CD4-positive, alpha-beta T cell treated with Interleukin-17A for 1 hour (primary cell): ENCODE measurements at regions not wholly inside any gene's neighbourhood (a gene's known extent, or its start where the extent isn't known, plus 50 kb on each side); places are given as distances from the start of the nearest gene placed in this dataset.

Source experiments
- DNase-seq: peaks from one replicate; pipeline ENCODE4 v3.0.0-alpha.2; 2020

DNA sequence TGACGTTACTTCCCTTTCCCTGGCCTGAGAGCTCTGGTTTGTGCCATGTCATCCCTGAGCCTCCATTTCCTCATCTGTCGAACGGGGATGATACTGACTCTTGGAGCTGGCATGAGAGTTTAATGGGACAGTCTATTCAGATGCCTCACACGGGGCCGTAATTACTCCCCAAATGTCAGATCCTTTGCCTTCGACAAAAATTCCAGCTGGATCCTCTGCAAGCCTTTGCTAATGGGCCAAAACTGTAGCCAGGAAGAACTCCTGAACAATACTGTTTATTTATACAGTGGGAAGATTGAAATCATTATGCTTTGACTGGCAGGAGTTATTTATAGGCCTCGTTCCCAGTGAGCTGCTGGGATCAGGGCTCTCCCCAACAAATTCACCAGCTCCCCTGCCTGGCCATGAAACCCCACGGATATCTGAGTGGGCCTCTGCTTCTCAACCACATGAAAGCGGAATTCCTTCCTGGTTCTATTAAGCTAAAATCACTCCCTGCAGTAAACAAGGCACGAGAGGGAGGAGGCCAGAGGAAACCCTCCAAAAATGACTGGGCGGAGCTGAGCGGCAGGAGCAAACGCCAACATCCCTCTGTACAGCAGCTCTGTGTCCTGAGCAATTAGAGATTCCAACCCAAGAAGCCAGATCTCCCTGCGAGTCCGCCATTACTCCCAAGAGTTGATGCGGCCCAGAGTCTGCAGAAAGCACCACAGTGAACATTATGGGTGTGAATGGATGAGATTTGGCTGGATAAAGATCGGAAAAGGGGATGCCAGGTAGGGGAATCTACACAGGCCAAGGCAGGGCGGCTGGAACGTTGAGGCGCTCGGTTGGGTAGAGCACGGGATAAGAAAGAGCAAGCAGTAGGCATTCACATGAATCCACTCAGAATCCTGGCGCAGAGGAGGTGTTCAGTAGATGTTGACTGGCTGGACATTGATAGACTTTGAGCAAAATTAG is 326.1 kb downstream of the BCL11B start:
- DNase-seq, result no peak

DNA sequence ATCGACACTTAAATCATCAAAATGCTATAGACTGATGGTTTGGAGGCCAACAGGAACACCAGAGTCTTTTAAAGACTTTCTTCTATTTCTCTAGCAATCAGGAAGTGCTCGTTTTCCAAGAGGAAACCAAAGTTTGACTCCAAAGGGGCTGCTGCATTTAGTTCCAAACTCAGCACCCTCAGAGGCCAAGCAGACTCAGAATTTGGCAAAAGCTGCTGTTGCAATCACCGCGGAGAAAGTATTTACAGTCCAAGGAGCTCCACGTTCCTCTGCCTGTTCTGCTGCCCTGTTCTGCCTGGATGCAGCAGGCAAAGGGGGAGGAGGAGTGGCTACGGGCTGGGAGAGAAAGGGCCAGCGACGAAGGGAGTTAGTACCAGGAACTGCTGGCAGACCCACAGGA is 325.1 kb downstream of the BCL11B start:
- no peak for DNase-seq

DNA sequence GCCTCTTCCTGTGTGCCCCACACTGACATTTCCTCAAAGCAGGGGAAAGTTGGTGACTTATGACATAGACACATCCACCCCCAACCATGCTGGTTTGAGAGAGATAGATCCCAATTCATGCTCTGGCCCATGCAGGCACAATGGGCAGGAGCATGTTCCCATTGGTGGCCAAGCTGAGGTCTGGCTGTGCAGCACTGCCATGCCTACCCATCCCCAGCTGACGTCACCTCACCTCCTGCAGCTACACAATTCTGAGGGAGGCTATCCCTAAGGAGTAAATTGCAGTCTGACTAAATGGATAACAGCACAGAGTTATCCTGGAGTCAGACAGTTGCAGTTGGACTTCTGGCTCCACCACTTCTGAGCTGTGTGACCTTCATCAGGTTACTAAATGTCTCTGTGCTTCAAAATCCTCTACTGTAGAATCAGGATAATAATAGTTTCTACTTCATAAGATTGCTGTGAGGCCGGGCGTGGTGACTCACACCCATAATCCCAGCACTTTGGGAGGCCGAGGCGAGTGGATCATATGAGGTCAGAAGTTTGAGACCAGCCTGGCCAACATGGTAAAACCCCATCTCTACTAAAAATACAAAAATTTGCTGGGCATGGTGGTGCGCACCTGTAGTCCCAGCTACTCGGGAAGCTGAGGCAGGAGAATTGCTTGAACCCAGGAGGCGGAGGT is 323.9 kb downstream of the BCL11B start:
- no peak for DNase-seq

DNA sequence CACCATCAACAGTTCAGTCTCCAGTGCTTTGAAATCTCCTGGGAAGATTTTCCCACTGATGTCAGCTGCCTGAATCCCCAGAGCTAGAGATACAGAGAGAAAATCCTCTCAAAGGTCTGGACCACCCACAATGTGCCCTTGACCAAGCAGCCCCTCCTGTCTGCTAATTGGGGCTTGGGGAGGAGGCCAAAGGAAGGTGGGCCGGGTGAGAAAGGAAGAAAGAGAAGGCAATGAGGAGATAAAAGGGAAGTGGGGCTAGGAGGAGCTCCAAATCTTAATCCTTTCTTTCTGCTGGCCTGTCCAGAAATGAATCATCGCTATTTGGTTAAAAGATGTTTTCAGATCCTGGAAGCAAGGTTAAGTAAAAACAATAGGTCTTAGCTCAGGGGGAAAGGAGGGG is 322.9 kb downstream of the BCL11B start:
- no peak for DNase-seq

DNA sequence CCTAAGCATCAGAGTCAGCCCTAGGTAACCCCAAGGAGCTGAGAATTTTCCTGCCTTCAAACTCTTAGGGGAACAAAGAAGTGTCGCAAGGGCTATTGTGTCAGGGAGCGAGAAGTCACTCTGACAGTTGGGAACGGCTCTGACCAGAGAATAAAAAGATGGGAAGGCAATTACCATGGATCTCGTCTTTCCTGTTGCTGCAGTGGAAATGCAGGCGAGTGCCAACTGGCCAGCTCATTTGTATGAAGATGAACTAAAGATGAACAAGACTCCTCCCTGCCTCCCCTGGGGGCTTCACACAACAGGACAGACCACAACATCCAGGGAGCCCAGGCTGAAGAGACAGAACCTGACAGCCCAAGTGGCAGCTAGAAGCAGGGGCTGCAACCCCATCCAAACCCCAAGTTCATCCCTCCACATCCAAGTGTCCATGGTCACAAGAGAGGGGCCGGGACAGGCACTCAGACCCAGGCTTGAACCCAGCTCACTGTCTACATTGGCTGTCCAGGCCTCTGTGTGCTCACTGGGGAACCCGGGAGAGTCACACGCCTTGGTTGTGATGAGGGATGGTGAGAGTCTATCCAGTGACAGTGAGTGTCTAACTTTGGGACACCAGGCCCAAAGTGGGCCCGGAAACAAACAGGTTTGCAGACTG is 322.4 kb downstream of the BCL11B start:
- DNase-seq, result no peak

DNA sequence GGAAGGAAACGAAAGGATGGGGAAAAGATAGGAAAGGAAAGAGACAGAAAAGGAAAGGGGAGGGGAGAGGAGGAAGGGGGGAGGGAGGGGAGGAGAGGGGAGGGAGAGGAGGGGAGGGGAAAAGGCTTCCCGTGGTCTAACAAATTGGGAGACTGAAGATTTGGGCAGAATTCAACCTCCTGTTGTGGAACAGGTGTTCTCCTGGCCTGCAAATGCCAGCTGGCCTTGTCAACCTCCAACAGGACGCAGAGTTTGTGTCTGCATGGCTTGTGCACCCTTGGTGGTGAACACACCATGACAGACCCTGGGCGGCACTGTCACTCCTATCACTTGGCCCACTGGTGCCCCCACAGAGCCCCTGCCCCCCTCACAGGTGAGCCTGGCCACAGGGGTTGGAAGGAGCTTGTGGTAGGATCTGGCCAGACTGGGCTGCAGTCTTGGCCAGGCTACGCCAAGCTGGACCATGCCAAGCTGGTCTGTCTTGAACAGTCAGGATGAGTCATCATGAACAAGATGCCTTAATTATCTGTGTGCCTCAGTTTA is 321.6 kb downstream of the BCL11B start:
- no peak for DNase-seq

DNA sequence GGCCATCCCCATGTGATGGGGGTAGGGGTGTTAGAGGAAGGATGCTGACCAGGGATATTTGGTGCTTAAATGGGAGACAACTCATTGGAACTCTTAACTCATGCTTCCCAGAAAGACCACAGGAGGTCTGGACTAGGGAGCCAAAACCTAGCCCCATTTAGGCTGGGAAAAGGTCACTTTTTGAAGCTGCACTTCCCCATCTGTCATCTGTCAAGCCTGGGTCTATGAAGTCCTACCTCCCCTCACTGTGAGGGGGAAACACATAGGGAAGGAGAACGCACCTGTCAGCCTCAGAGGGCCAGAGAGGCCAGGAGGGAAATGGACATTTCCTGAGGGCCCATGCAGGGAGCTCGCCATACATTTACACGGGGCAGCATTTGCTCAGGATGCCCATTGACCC is 321.0 kb downstream of the BCL11B start:
- no peak for DNase-seq

DNA sequence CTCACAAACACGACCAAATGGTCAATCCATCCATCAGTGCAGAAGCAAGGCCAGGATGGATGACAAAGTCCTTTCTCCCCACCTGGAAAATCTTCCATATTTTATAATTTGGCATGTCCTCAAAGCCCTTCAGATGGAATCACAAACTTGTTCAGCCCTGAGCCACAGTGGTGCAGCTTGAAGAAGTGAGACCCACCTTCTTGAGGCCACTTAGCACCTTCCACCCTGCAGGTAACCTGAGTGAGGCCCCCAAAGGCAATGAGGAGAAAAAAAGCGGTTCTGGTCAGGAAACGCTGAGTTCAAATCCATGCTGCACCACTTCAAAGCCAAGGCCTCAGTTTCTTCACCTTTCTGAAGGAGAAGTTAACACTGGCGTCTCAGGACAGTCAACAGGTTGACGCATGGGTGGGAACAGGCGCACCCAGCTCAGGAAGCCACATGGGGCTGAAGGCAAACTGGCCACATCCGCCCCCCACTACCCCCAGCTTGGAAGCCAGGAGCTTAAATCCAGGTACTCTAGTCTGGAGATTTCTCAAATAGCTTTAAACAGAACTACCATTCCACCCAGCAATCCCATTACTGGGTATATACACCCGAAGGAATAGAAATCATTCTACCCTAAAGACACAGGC is 320.4 kb downstream of the BCL11B start:
- DNase-seq, result no peak

DNA sequence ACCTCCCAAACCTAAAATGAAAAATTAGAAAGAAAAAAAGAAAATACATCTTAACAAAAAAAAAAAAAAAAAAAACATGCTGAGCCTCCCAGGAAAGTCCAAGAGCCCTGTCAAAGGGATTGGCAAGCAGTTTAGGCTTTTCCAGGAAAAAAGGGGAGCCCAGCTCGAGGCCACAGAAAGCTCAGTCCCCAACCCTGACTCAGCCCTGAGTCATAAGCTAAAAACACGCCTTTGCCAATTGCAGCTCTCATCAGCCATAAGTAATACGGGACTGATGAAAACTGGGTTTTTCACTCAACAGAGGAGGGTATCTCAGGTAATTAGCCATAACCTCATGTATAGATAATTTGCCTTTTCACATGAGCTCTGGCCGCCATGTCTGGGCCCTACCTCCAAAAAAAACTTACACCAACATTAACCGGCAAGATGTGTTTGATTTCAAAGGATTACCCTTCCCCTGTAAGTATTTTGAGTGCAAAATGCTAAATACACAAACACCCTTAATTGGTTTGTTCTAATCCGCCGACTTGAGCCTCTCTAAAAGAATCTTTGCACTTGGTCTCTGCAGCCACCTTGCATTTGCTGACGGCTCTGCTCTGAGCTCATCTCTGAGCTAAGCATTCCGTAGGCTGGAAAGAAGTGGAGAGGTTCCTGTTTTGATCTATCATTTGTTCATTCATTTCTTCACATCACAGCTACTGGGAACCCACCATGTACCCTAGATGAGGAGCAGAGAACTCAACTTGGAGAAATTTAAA is 319.2 kb downstream of the BCL11B start:
- DNase-seq, result no peak

DNA sequence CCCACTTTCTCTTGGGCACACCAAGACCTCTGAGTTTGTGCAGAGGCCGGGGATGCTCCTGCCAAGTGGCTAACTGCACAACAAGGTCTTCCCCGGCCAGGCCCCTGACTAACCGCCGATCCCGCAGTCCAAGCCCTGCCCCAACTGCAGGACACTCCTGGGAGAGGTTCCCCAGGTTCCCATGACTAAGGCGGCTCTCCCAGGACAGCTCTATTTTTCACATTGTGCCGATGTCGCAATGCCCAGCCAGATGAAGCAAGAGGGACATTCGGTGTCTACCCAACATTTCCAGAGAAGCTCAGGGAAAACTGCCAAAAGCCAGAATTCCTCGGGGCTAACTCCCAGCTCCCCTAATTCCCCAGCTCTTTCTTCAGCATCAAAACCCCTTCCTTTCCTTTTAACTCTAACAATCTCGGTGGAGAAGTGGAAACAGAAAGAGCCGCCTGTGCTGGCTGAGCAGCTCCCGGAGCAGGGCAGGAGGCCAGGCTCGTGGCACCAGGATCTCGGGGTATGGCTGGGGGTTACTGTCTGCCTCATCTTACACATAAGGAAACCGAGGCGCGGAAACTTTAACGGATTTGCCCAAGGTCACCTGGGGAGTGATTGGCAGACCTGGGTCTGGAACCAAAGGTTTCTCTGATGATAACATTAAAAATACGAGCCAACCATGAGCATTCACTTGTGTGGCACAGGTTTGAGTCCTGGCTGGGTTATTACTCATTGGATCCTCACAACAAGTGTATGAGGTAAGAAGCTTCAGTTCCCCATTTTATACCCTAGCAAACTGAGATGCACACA is 318.2 kb downstream of the BCL11B start:
- DNase-seq, result no peak

DNA sequence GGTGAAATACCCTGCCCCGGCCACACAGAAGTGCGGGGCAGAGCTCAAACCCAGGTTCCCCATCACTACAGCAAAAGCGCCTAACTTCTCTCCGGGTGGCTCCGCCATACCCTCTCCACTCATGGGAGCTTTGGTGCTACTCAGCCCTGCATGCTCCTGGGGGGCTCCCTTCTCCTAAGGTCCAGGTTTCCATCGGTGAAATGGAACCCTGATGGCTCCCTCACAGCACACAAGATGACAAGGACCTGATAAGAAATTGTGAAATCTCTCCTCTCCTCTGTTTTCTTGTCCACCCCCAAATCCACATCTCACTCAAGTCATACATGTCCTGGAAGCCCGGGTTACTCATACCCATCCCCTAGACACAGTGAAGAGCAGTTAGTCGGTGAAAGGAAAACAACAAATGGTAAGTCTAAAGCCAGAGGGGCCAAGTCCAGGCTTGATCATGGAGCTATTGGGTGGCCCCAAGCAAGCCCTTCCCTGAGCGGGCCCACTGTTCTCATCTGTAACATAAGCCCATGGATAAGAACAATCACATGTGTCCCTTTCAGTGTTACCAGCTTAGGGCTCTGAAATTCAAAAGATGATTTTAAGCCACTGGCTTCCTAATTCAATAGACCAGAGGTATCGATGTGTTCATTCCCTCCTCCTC is 317.5 kb downstream of the BCL11B start:
- no peak for DNase-seq

DNA sequence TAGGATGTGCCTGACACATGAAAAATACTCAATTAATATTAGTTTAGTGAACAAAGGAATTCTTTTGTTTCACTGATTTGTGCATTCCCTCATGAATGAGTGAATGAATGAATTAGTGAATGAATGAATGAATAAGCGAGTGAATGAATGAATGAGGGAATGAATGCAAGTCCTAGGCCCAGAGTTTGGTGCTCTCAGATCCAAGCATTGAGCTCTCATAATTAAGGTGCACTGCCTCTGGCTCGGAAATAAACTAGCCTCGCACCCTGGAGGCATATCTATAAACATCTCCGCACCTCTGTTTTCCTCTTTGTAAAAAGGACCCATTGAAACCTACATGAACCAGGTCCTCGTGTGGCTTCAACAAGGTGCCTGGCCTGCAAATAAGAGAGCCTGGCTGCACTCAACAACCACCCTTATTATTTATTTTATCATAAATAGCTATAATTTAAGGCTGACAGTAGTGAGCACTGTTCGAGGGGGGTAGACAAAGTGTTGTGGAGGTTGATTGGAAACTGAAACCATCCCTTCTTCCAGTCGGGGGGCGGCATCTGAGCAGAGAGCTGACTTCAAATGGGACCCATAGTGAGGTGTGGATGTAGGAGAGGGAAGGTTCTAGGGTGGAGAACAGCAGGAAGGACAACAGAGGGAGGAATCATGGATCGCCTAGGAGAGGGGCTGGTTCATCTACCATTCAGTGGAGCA is 316.8 kb downstream of the BCL11B start:
- no peak for DNase-seq

DNA sequence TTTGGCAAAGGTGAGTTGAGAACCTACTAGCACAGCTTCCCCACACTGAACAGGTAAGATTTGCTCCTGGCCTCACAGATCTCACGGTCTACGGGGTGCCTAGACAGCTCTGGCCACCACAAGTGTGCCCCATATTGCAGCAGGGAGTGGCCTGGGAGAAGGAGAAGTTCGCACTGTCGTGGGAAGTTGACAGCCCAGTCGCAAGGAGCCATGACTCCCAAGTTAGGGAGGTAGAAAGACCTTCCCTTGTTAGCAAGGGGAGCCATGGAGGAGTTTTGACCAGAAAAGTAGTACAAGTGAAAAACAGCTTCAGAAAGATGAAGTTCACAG is 316.3 kb downstream of the BCL11B start:
- DNase-seq, result no peak

DNA sequence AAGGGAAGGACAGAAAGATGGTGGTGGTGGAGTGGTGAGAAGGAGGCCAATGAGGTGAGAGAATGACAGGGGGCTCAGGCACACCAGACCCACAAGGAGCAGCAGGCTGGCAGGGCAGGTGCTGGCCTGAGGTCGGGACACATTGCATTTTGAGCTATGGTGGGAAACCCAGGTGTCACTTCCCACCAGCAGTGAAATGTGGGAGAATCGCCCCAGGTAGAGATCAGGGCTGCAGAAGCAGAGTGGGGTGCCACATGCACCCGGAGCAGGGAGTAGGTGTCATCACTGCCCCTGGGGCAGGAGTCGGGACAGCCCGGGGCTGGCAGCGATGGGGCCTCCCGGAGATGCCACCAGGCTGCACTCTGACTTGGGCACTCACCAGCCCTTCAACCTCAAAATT is 315.8 kb downstream of the BCL11B start:
- DNase-seq, result no peak

DNA sequence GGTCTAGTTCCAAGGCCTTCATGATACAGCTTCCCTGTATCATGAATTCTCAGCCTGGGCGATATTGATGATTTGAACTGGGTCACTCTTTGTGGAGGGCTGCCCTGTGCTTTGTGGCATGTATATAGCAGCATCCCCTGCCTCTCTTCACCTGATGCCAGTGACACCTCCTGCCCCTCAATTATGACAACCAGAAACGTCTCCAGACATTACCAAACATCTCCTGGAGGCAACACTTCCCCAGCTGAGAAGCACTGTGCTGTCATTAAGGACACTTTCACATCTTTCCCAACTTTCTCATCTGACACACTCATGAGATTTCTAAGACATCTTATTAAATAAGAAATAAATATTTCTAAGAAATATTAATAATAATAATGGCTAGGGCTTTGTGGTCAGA is 315.3 kb downstream of the BCL11B start:
- DNase-seq, result no peak

DNA sequence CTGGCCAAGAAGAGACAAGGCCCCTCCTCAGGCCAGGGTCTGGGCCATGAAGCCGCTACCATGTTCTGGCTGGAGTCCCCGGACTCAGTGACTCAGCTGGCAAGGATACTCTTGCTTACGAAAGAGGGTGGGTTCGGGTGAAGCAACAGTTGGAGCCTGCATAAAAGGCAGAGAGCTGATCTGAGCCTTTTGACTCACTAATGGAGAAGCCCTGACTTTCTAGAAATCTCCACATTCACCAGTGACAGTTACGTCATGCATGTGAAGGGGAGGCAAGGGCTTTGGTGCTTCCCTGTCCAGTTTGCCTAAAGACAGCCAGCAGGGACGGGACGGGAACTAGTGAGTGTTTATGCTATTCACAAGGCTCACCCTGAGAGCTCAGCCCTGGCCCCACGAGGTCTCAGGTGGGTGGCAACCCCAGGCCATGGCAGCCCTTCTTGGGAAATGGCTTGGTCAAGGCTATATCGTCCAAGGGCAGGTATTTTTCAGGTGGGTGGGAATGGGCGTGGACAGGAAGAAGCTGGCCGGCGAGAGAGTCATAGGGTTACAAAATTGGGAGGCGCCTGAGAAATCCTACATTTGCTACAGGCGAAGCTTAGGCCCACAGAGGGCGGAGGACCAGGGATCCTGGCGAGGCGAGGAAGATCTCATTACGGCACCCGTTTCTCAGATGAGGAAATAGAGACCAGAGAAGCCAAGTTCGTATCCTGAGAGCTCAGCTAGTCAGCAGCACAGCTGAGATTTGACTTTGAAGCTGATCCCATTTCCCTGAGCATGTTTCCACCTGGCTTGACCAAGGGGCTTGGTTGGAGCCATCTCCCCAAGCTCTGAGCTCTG is 314.6 kb downstream of the BCL11B start:
- no peak for DNase-seq

DNA sequence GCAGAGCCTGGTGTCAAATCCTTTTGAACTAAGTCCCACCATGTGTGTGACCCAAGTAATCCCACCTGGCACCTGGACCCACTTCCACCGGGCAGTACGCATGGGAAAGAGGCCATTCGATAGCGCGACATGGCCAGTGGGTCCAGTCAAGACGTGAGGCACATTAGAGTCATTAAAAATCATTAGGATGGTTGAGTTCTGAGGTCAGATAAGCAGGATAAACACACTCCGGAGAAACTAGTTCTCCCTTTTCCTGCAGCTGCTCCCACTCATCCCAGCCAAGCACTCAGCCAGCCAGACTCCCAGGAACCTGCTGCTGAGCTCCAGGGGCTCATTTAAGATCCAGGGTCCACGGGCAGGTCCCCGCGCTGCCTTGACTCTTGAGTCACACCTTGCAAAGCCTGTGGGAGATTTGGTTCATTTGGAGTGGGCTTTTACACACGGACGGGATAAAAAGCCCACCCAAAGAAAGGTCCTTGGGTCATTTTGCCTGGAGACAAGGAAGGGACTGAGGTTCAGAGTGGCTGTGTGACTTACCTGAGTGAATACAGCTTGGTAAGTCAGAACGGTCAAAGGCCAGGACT is 313.9 kb downstream of the BCL11B start:
- no peak for DNase-seq

DNA sequence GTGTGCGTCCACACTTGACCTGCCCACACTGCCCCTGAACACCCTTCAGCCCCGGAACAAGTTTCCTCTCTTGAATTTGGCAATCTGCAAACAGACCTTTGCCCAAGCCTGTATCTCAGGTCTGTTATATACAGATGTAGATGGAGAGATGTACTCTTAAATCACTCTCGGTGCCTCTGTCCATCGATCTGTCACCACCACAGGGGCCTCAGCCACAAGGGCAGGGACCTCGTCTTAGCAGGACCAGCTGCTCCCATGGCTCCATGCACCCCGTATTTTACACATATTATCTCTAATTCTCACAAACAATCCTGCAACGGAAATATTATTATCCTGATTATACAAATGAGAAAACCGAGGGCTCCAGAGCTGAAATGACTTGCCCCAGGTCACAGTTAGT is 313.4 kb downstream of the BCL11B start:
- no peak for DNase-seq

DNA sequence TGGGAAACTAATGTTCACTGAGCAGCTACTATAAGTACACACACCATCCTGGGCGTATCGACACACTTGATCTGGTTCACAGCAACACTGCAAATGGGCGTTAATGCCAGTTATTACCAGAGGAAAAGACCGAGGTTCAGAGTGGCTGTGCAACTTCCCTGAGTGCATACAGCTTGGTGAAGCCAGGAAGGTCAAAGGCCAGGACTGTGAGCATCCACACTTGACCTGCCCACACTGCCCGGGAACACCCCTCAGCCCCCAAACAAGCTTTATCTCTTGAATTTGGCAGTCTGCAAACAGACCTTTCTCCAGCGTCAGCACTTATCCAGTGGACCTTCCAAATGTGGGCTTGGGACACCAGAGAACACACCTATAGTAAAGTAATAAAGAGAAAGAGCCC is 312.6 kb downstream of the BCL11B start:
- DNase-seq, result no peak
